HEK293 (cell line): ENCODE measurements at regions not wholly inside any gene's neighbourhood (a gene's known extent, or its start where the extent isn't known, plus 50 kb on each side); places are given as distances from the start of the nearest gene placed in this dataset.

ENCODE experiments used
- CTCF ChIA-PET: fragments of 350-600 bp; formaldehyde crosslinking; extraction: SDS; loops from one replicate; lab custom pipeline; 2021; ENCODE audit warnings: antibody characterized with exemption; lab: Yijun Ruan, JAX
- POLR2A ChIA-PET: fragments of 300-600 bp; formaldehyde crosslinking; extraction: SDS; loops from one replicate; lab custom pipeline; 2020; ENCODE audit warnings: antibody characterized with exemption, inconsistent platforms; lab: Yijun Ruan, JAX
- H3K27ac ChIP-seq: fragments of 200-500 bp; sonication (Bioruptor generic); 2 replicates; pipeline ENCODE4 v1.5.1; 2014; ENCODE audit warnings: low read depth, low read length, control low read depth, inconsistent platforms; ENCODE audit errors: extremely low read depth
- H3K36me3 ChIP-seq, 2 experiments: fragments of 200-500 bp in 1 of 2; sonication (Bioruptor generic) in 1 of 2; 1 replicate in 1 of 2; 2 replicates in 1 of 2; pipeline ENCODE4 v1.5.1; 2014 to 2017; ENCODE audit warnings: inconsistent platforms in 2 of 2, low read length in 2 of 2; ENCODE audit not compliant: control insufficient read depth in 2 of 2, insufficient read depth in 1 of 2
- H3K4me1 ChIP-seq: fragments of 200-500 bp; sonication (Bioruptor generic); 2 replicates; pipeline ENCODE4 v1.5.1; 2014; ENCODE audit warnings: mild to moderate bottlenecking, low read length, inconsistent platforms; ENCODE audit not compliant: control insufficient read depth, insufficient read depth
- H3K4me3 ChIP-seq: 2 replicates; pipeline ENCODE4 v1.5.1; 2011; ENCODE audit warnings: low read depth, mild to moderate bottlenecking, control low read depth, low read length, moderate library complexity
- H3K9me3 ChIP-seq: fragments of 200-500 bp; sonication (Bioruptor generic); 2 replicates; pipeline ENCODE4 v1.5.1; 2014; ENCODE audit warnings: low read depth, low read length, inconsistent platforms; ENCODE audit not compliant: control insufficient read depth, insufficient read depth
- OVOL3 ChIP-seq: fragments of 450-650 bp; formaldehyde crosslinking; IDR thresholded peaks from 2 replicates; pipeline ENCODE4 v1.5.1; 2016; ENCODE audit warnings: missing biosample characterization, missing genetic modification characterization
- REST ChIP-seq: fragments of 450-650 bp; formaldehyde crosslinking; IDR thresholded peaks from 2 replicates; pipeline ENCODE4 v1.5.1; 2016; ENCODE audit warnings: missing biosample characterization, missing genetic modification characterization
- TSHZ1 ChIP-seq: fragments of 450-650 bp; formaldehyde crosslinking; IDR thresholded peaks from 2 replicates; pipeline ENCODE4 v1.5.1; 2016; ENCODE audit warnings: missing biosample characterization, missing genetic modification characterization, borderline replicate concordance
- ZBTB48 ChIP-seq: fragments of 450-650 bp; formaldehyde crosslinking; IDR thresholded peaks from 2 replicates; pipeline ENCODE4 v1.5.1; 2016; ENCODE audit warnings: missing biosample characterization, missing genetic modification characterization
- ZFP3 ChIP-seq: fragments of 450-650 bp; formaldehyde crosslinking; IDR thresholded peaks from 2 replicates; pipeline ENCODE4 v1.5.1; 2016; ENCODE audit warnings: low read depth, missing biosample characterization, missing genetic modification characterization
- ZNF155 ChIP-seq: fragments of 450-650 bp; formaldehyde crosslinking; IDR thresholded peaks from 2 replicates; pipeline ENCODE4 v1.5.1; 2016; ENCODE audit warnings: missing biosample characterization, missing genetic modification characterization
- ZNF157 ChIP-seq: fragments of 450-650 bp; formaldehyde crosslinking; IDR thresholded peaks from 2 replicates; pipeline ENCODE4 v1.5.1; 2016; ENCODE audit warnings: missing biosample characterization, missing genetic modification characterization
- ZNF169 ChIP-seq: fragments of 450-650 bp; formaldehyde crosslinking; IDR thresholded peaks from 2 replicates; pipeline ENCODE4 v1.5.1; 2016; ENCODE audit warnings: missing biosample characterization, missing genetic modification characterization
- ZNF174 ChIP-seq: fragments of 450-650 bp; formaldehyde crosslinking; IDR thresholded peaks from 2 replicates; pipeline ENCODE4 v1.5.0; 2017; ENCODE audit warnings: missing biosample characterization, mild to moderate bottlenecking, missing genetic modification characterization
- ZNF214 ChIP-seq: fragments of 450-650 bp; formaldehyde crosslinking; IDR thresholded peaks from 2 replicates; pipeline ENCODE4 v1.5.1; 2017; ENCODE audit warnings: missing biosample characterization, mild to moderate bottlenecking, missing genetic modification characterization, borderline replicate concordance
- ZNF24 ChIP-seq: fragments of 450-650 bp; formaldehyde crosslinking; IDR thresholded peaks from 2 replicates; pipeline ENCODE4 v1.5.1; 2016; ENCODE audit warnings: missing biosample characterization, missing genetic modification characterization
- ZNF354C ChIP-seq: fragments of 450-650 bp; formaldehyde crosslinking; IDR thresholded peaks from 2 replicates; pipeline ENCODE4 v1.5.1; 2016; ENCODE audit warnings: missing biosample characterization, missing genetic modification characterization, low read depth, borderline replicate concordance
- ZNF501 ChIP-seq: fragments of 450-650 bp; formaldehyde crosslinking; IDR thresholded peaks from 2 replicates; pipeline ENCODE4 v1.5.1; 2016; ENCODE audit warnings: missing biosample characterization, missing genetic modification characterization
- ZNF514 ChIP-seq: fragments of 450-650 bp; formaldehyde crosslinking; IDR thresholded peaks from 2 replicates; pipeline ENCODE4 v1.5.1; 2016; ENCODE audit warnings: missing biosample characterization, missing genetic modification characterization
- ZNF549 ChIP-seq: fragments of 450-650 bp; IDR thresholded peaks from 2 replicates; pipeline ENCODE4 v1.5.1; 2018; ENCODE audit warnings: missing biosample characterization, missing genetic modification characterization, mild to moderate bottlenecking, inconsistent platforms, moderate library complexity
- ZNF670 ChIP-seq: fragments of 450-650 bp; formaldehyde crosslinking; IDR thresholded peaks from 2 replicates; pipeline ENCODE4 v1.5.1; 2016; ENCODE audit warnings: missing biosample characterization, missing genetic modification characterization, low read depth
- ZNF843 ChIP-seq: fragments of 450-650 bp; formaldehyde crosslinking; IDR thresholded peaks from 2 replicates; pipeline ENCODE4 v1.5.1; 2016; ENCODE audit warnings: missing biosample characterization, missing genetic modification characterization
- TF ChIP-seq, protein P1 (sequence below): fragments of 450-650 bp; formaldehyde crosslinking; IDR thresholded peaks from 2 replicates; pipeline ENCODE4 v1.5.1; 2016; ENCODE audit warnings: missing biosample characterization, missing genetic modification characterization
- TF ChIP-seq, protein P2 (sequence below): fragments of 450-650 bp; formaldehyde crosslinking; IDR thresholded peaks from 2 replicates; pipeline ENCODE4 v1.5.1; 2016; ENCODE audit warnings: missing biosample characterization, missing genetic modification characterization
- TF ChIP-seq, protein P3 (sequence below): fragments of 450-650 bp; formaldehyde crosslinking; IDR thresholded peaks from 2 replicates; pipeline ENCODE4 v1.5.1; 2017; ENCODE audit warnings: missing biosample characterization, missing genetic modification characterization

GRCh38 chr4:62263454-62263853 is 1063.3 kb downstream of the ADGRL3 start:
- POLR2A ChIA-PET = no interaction called here
- H3K27ac ChIP-seq = no peak overlapping the region
- no peaks in the 10 kb centered on the region for H3K4me1 ChIP-seq
- H3K36me3 ChIP-seq = no peaks in the 10 kb centered on the region
- CTCF ChIA-PET = no interaction called here
- H3K4me3 ChIP-seq = no peak overlapping the region
- H3K9me3 ChIP-seq = no peaks in the 10 kb centered on the region
- no peak for TF ChIP-seq ZNF24 (tag by site-specific recombination)
- TF ChIP-seq ZNF354C (tag by site-specific recombination) = no peak
- TF ChIP-seq, protein P1, sequence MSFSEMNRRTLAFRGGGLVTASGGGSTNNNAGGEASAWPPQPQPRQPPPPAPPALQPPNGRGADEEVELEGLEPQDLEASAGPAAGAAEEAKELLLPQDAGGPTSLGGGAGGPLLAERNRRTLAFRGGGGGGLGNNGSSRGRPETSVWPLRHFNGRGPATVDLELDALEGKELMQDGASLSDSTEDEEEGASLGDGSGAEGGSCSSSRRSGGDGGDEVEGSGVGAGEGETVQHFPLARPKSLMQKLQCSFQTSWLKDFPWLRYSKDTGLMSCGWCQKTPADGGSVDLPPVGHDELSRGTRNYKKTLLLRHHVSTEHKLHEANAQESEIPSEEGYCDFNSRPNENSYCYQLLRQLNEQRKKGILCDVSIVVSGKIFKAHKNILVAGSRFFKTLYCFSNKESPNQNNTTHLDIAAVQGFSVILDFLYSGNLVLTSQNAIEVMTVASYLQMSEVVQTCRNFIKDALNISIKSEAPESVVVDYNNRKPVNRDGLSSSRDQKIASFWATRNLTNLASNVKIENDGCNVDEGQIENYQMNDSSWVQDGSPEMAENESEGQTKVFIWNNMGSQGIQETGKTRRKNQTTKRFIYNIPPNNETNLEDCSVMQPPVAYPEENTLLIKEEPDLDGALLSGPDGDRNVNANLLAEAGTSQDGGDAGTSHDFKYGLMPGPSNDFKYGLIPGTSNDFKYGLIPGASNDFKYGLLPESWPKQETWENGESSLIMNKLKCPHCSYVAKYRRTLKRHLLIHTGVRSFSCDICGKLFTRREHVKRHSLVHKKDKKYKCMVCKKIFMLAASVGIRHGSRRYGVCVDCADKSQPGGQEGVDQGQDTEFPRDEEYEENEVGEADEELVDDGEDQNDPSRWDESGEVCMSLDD = no peak
- no peak for TF ChIP-seq ZNF157 (tag by site-specific recombination)
- no peak for TF ChIP-seq ZNF514 (tag by site-specific recombination)
- no peak for TF ChIP-seq ZBTB48 (tag by site-specific recombination)

DNA sequence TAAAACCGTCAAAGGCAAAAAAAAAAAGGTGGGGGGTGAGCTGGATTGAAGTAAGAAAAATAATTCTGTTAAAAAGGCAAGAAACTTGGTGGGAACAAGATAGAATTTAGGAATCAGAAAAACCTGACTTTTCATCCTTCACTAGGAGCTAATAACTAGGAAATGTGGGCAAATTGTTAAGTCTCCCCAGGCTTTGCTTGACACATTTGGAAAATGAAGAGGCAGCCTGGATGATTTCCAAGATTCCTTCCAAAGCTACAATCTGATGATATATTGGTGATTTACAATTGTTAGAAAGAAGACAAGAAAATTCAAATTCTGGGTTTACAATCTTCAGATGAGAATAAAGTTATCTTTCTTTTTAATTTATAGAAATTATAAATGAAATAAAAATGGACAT is 1062.5 kb downstream of the ADGRL3 start:
- POLR2A ChIA-PET = no interaction called here
- TF ChIP-seq, protein P2, sequence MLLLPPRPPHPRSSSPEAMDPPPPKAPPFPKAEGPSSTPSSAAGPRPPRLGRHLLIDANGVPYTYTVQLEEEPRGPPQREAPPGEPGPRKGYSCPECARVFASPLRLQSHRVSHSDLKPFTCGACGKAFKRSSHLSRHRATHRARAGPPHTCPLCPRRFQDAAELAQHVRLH (tag by site-specific recombination) = no peak
- TF ChIP-seq ZNF174 (tag by site-specific recombination) (no peak), OVOL3 (tag by site-specific recombination) (no peak), REST (tag by site-specific recombination) (no peak), ZNF169 (tag by site-specific recombination) (no peak)
- no peak overlapping the region for H3K4me3 ChIP-seq

DNA sequence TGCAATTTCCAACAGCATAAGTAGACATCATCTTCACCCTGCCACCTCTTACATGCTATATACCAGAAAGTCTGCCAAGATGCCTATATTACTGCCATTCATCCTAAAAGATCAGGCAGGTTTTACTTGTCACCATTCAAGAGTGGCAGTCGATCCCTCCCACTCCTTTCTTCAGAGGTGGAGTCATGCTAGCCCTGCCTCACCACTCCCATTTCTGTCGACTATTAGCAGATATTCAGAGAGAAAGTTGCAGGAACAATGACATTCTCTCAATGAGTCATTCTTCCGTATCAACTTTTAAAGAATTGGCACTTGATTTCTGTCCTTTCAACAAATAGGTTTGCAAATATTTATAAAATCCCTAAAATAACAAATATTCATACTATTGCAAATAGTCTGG is 1060.1 kb downstream of the ADGRL3 start:
- TF ChIP-seq ZNF670 (no peak), ZNF549 (tag by site-specific recombination) (no peak), ZFP3 (tag by site-specific recombination) (no peak), ZNF214 (tag by site-specific recombination) (no peak), ZNF843 (no peak), ZNF501 (no peak), TSHZ1 (tag by site-specific recombination) (no peak), ZNF155 (tag by site-specific recombination) (no peak)
- TF ChIP-seq, protein P3, sequence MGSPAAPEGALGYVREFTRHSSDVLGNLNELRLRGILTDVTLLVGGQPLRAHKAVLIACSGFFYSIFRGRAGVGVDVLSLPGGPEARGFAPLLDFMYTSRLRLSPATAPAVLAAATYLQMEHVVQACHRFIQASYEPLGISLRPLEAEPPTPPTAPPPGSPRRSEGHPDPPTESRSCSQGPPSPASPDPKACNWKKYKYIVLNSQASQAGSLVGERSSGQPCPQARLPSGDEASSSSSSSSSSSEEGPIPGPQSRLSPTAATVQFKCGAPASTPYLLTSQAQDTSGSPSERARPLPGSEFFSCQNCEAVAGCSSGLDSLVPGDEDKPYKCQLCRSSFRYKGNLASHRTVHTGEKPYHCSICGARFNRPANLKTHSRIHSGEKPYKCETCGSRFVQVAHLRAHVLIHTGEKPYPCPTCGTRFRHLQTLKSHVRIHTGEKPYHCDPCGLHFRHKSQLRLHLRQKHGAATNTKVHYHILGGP (tag by site-specific recombination) = no peak
- ChIA-PET CTCF (no interaction called here), POLR2A (no interaction called here)
- no peak overlapping the region for H3K27ac ChIP-seq
- no peaks in the 10 kb centered on the region for H3K9me3 ChIP-seq
- H3K4me3 ChIP-seq = no peak overlapping the region
- no peaks in the 10 kb centered on the region for H3K4me1 ChIP-seq
- H3K36me3 ChIP-seq = no peaks in the 10 kb centered on the region

More for the DNA sequence above, 1062.5 kb downstream of the ADGRL3 start:
- Histone ChIP-seq H3K36me3 (no peaks in the 10 kb centered on the region), H3K9me3 (no peaks in the 10 kb centered on the region), H3K4me1 (no peaks in the 10 kb centered on the region), H3K27ac (no peak overlapping the region)
- CTCF ChIA-PET = no interaction called here
